GM23338 (cell line): ENCODE measurements at regions not wholly inside any gene's neighbourhood (a gene's known extent, or its start where the extent isn't known, plus 50 kb on each side); places are given as distances from the start of the nearest gene placed in this dataset.

ENCODE experiments used
- CREB1 ChIP-seq: fragments of 250-450 bp; sonication (Bioruptor Pico); IDR thresholded peaks from 2 replicates; pipeline ENCODE4 v1.5.0; 2020; ENCODE audit warnings: low read depth, mild to moderate bottlenecking, moderate library complexity
- EZH2 ChIP-seq: fragments of 200-600 bp; sonication (generic); IDR thresholded peaks from one replicate; pipeline ENCODE4 v1.8.0; 2017; ENCODE audit warnings: antibody characterized with exemption, mild to moderate bottlenecking, low read depth; ENCODE audit not compliant: unreplicated experiment
- EZH2phosphoT487 ChIP-seq: fragments of 200-600 bp; sonication (generic); IDR thresholded peaks from one replicate; pipeline ENCODE4 v1.8.1; 2018; ENCODE audit warnings: antibody characterized with exemption; ENCODE audit not compliant: unreplicated experiment
- JUNB ChIP-seq: IDR thresholded peaks from one replicate; pipeline ENCODE4 v1.6.1; 2016; ENCODE audit warnings: antibody characterized with exemption; ENCODE audit not compliant: unreplicated experiment
- POLR2AphosphoS5 ChIP-seq: IDR thresholded peaks from 2 replicates; pipeline ENCODE4 v1.6.1; 2016; ENCODE audit warnings: antibody characterized with exemption, low read depth
- ZNF114 ChIP-seq: fragments of 250-450 bp; sonication (Bioruptor Pico); IDR thresholded peaks from 2 replicates; pipeline ENCODE4 v1.5.0; 2020; ENCODE audit warnings: mild to moderate bottlenecking, moderate library complexity
- ZNF331 ChIP-seq: fragments of 250-450 bp; sonication (Bioruptor Pico); IDR thresholded peaks from 2 replicates; pipeline ENCODE4 v1.5.0; 2020; ENCODE audit warnings: low read depth, mild to moderate bottlenecking, moderate library complexity
- TF ChIP-seq, protein P1 (sequence below), 2 experiments: fragments of 200-600 bp in 1 of 2; sonication (generic) in 1 of 2; conservative IDR thresholded peaks; 2 replicates each; pipeline versions ENCODE4 v1.5.1 to v1.6.1; 2016 to 2017; ENCODE audit warnings: antibody characterized with exemption in 2 of 2, low read depth in 2 of 2, mild to moderate bottlenecking in 2 of 2, moderate library complexity in 1 of 2
- TF ChIP-seq, protein P2 (sequence below): IDR thresholded peaks from one replicate; pipeline ENCODE4 v1.6.1; 2018; ENCODE audit warnings: antibody characterized with exemption; ENCODE audit not compliant: unreplicated experiment
- TF ChIP-seq, protein P3 (sequence below): IDR thresholded peaks from 2 replicates; pipeline ENCODE4 v1.6.1; 2016; ENCODE audit warnings: antibody characterized with exemption

GRCh38 chr3:112736805-112737566 is 96.0 kb upstream of the CCDC80 start:
- TF ChIP-seq EZH2 (no peak), POLR2AphosphoS5 (no peak), EZH2phosphoT487 (no peak), ZNF331 (CRISPR knock-in tag) (no peak), CREB1 (CRISPR knock-in tag) (no peak), JUNB (no peak), ZNF114 (CRISPR knock-in tag) (no peak)
- TF ChIP-seq, protein P1, sequence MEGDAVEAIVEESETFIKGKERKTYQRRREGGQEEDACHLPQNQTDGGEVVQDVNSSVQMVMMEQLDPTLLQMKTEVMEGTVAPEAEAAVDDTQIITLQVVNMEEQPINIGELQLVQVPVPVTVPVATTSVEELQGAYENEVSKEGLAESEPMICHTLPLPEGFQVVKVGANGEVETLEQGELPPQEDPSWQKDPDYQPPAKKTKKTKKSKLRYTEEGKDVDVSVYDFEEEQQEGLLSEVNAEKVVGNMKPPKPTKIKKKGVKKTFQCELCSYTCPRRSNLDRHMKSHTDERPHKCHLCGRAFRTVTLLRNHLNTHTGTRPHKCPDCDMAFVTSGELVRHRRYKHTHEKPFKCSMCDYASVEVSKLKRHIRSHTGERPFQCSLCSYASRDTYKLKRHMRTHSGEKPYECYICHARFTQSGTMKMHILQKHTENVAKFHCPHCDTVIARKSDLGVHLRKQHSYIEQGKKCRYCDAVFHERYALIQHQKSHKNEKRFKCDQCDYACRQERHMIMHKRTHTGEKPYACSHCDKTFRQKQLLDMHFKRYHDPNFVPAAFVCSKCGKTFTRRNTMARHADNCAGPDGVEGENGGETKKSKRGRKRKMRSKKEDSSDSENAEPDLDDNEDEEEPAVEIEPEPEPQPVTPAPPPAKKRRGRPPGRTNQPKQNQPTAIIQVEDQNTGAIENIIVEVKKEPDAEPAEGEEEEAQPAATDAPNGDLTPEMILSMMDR (conservative IDR thresholded peaks at IDR 0.05; ENCODE audit: low read depth in 2 of 2), result no peak
- TF ChIP-seq, protein P2, sequence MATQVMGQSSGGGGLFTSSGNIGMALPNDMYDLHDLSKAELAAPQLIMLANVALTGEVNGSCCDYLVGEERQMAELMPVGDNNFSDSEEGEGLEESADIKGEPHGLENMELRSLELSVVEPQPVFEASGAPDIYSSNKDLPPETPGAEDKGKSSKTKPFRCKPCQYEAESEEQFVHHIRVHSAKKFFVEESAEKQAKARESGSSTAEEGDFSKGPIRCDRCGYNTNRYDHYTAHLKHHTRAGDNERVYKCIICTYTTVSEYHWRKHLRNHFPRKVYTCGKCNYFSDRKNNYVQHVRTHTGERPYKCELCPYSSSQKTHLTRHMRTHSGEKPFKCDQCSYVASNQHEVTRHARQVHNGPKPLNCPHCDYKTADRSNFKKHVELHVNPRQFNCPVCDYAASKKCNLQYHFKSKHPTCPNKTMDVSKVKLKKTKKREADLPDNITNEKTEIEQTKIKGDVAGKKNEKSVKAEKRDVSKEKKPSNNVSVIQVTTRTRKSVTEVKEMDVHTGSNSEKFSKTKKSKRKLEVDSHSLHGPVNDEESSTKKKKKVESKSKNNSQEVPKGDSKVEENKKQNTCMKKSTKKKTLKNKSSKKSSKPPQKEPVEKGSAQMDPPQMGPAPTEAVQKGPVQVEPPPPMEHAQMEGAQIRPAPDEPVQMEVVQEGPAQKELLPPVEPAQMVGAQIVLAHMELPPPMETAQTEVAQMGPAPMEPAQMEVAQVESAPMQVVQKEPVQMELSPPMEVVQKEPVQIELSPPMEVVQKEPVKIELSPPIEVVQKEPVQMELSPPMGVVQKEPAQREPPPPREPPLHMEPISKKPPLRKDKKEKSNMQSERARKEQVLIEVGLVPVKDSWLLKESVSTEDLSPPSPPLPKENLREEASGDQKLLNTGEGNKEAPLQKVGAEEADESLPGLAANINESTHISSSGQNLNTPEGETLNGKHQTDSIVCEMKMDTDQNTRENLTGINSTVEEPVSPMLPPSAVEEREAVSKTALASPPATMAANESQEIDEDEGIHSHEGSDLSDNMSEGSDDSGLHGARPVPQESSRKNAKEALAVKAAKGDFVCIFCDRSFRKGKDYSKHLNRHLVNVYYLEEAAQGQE, result no peak
- TF ChIP-seq, protein P3, sequence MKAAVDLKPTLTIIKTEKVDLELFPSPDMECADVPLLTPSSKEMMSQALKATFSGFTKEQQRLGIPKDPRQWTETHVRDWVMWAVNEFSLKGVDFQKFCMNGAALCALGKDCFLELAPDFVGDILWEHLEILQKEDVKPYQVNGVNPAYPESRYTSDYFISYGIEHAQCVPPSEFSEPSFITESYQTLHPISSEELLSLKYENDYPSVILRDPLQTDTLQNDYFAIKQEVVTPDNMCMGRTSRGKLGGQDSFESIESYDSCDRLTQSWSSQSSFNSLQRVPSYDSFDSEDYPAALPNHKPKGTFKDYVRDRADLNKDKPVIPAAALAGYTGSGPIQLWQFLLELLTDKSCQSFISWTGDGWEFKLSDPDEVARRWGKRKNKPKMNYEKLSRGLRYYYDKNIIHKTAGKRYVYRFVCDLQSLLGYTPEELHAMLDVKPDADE, result no peak
